HEK293 (cell line): ENCODE measurements at regions not wholly inside any gene's neighbourhood (a gene's known extent, or its start where the extent isn't known, plus 50 kb on each side); places are given as distances from the start of the nearest gene placed in this dataset.

Experiments used
- CTCF ChIA-PET: fragments of 350-600 bp; formaldehyde crosslinking; extraction: SDS; loops from one replicate; lab custom pipeline; 2021; ENCODE audit warnings: antibody characterized with exemption; lab: Yijun Ruan, JAX
- POLR2A ChIA-PET: fragments of 300-600 bp; formaldehyde crosslinking; extraction: SDS; loops from one replicate; lab custom pipeline; 2020; ENCODE audit warnings: antibody characterized with exemption, inconsistent platforms; lab: Yijun Ruan, JAX
- H3K27ac ChIP-seq: fragments of 200-500 bp; sonication (Bioruptor generic); 2 replicates; pipeline ENCODE4 v1.5.1; 2014; ENCODE audit warnings: low read depth, low read length, control low read depth, inconsistent platforms; ENCODE audit errors: extremely low read depth
- H3K36me3 ChIP-seq, 2 experiments: fragments of 200-500 bp in 1 of 2; sonication (Bioruptor generic) in 1 of 2; 1 replicate in 1 of 2; 2 replicates in 1 of 2; pipeline ENCODE4 v1.5.1; 2014 to 2017; ENCODE audit warnings: inconsistent platforms in 2 of 2, low read length in 2 of 2; ENCODE audit not compliant: control insufficient read depth in 2 of 2, insufficient read depth in 1 of 2
- H3K4me1 ChIP-seq: fragments of 200-500 bp; sonication (Bioruptor generic); 2 replicates; pipeline ENCODE4 v1.5.1; 2014; ENCODE audit warnings: mild to moderate bottlenecking, low read length, inconsistent platforms; ENCODE audit not compliant: control insufficient read depth, insufficient read depth
- H3K4me3 ChIP-seq: 2 replicates; pipeline ENCODE4 v1.5.1; 2011; ENCODE audit warnings: low read depth, mild to moderate bottlenecking, control low read depth, low read length, moderate library complexity
- H3K9me3 ChIP-seq: fragments of 200-500 bp; sonication (Bioruptor generic); 2 replicates; pipeline ENCODE4 v1.5.1; 2014; ENCODE audit warnings: low read depth, low read length, inconsistent platforms; ENCODE audit not compliant: control insufficient read depth, insufficient read depth
- EGR2 ChIP-seq: fragments of 450-650 bp; formaldehyde crosslinking; IDR thresholded peaks from 2 replicates; pipeline ENCODE4 v1.5.1; 2016; ENCODE audit warnings: low read depth, missing biosample characterization, missing genetic modification characterization
- FEZF1 ChIP-seq: fragments of 450-650 bp; formaldehyde crosslinking; IDR thresholded peaks from 2 replicates; pipeline ENCODE4 v1.5.1; 2016; ENCODE audit warnings: missing biosample characterization, missing genetic modification characterization
- HOXC10 ChIP-seq: sonication (generic); formaldehyde crosslinking; IDR thresholded peaks from 2 replicates; pipeline ENCODE4 v1.8.1; 2023; ENCODE audit warnings: mild to moderate bottlenecking, missing genetic modification reagents
- RBAK ChIP-seq: fragments of 450-650 bp; formaldehyde crosslinking; IDR thresholded peaks from 2 replicates; pipeline ENCODE4 v1.5.1; 2016; ENCODE audit warnings: missing biosample characterization, missing genetic modification characterization
- REST ChIP-seq: fragments of 450-650 bp; formaldehyde crosslinking; IDR thresholded peaks from 2 replicates; pipeline ENCODE4 v1.5.1; 2016; ENCODE audit warnings: missing biosample characterization, missing genetic modification characterization
- SALL2 ChIP-seq: fragments of 450-650 bp; formaldehyde crosslinking; IDR thresholded peaks from 2 replicates; pipeline ENCODE4 v1.5.0; 2017; ENCODE audit warnings: missing biosample characterization, mild to moderate bottlenecking, missing genetic modification characterization, borderline replicate concordance
- SCRT1 ChIP-seq: fragments of 450-650 bp; formaldehyde crosslinking; IDR thresholded peaks from 2 replicates; pipeline ENCODE4 v1.5.1; 2016; ENCODE audit warnings: missing biosample characterization, missing genetic modification characterization, borderline replicate concordance
- ZNF146 ChIP-seq: fragments of 450-650 bp; formaldehyde crosslinking; IDR thresholded peaks from 2 replicates; pipeline ENCODE4 v1.5.1; 2016; ENCODE audit warnings: missing biosample characterization, missing genetic modification characterization
- ZNF19 ChIP-seq: fragments of 450-650 bp; formaldehyde crosslinking; IDR thresholded peaks from 2 replicates; pipeline ENCODE4; 2016; ENCODE audit warnings: missing biosample characterization, missing genetic modification characterization, low read depth
- ZNF324 ChIP-seq: fragments of 450-650 bp; formaldehyde crosslinking; IDR thresholded peaks from 2 replicates; pipeline ENCODE4 v1.5.1; 2016; ENCODE audit warnings: missing biosample characterization, missing genetic modification characterization
- ZNF354C ChIP-seq: fragments of 450-650 bp; formaldehyde crosslinking; IDR thresholded peaks from 2 replicates; pipeline ENCODE4 v1.5.1; 2016; ENCODE audit warnings: missing biosample characterization, missing genetic modification characterization, low read depth, borderline replicate concordance
- ZNF76 ChIP-seq: fragments of 450-650 bp; formaldehyde crosslinking; IDR thresholded peaks from 2 replicates; pipeline ENCODE4; 2016; ENCODE audit warnings: low read depth, missing biosample characterization, missing genetic modification characterization, borderline replicate concordance
- ZNF768 ChIP-seq: fragments of 450-650 bp; formaldehyde crosslinking; IDR thresholded peaks from 2 replicates; pipeline ENCODE4 v1.5.1; 2018; ENCODE audit warnings: missing biosample characterization, mild to moderate bottlenecking, missing genetic modification characterization
- ZSCAN30 ChIP-seq: fragments of 450-650 bp; IDR thresholded peaks from 2 replicates; pipeline ENCODE4 v1.5.1; 2018; ENCODE audit warnings: missing biosample characterization, mild to moderate bottlenecking, missing genetic modification characterization, moderate library complexity
- TF ChIP-seq, protein P1 (sequence below): fragments of 450-650 bp; formaldehyde crosslinking; IDR thresholded peaks from 2 replicates; pipeline ENCODE4 v1.5.1; 2017; ENCODE audit warnings: missing biosample characterization, missing genetic modification characterization

- no peak for TF ChIP-seq RBAK (tag by site-specific recombination)
- no peak for TF ChIP-seq SALL2
- no peak for TF ChIP-seq ZNF324 (tag by site-specific recombination)
- no peak for TF ChIP-seq EGR2 (tag by site-specific recombination)
- no peak for TF ChIP-seq SCRT1 (tag by site-specific recombination)
- no peak for TF ChIP-seq ZNF354C (tag by site-specific recombination)
Measured at GRCh38 chr16:65641049-65641761, 519.3 kb upstream of the CDH11 start (continued).

- Histone ChIP-seq H3K4me1 (no peaks in the 10 kb centered on the region), H3K36me3 (no peaks in the 10 kb centered on the region), H3K9me3 (no peaks in the 10 kb centered on the region), H3K27ac (no peak overlapping the region), H3K4me3 (no peak overlapping the region)
- POLR2A ChIA-PET, result no interaction called here
- no peak for TF ChIP-seq FEZF1
- TF ChIP-seq ZNF768 (tag by site-specific recombination), result no peak
- CTCF ChIA-PET, result no interaction called here
Measured at GRCh38 chr16:65634833-65635232, 513.0 kb upstream of the CDH11 start.

DNA sequence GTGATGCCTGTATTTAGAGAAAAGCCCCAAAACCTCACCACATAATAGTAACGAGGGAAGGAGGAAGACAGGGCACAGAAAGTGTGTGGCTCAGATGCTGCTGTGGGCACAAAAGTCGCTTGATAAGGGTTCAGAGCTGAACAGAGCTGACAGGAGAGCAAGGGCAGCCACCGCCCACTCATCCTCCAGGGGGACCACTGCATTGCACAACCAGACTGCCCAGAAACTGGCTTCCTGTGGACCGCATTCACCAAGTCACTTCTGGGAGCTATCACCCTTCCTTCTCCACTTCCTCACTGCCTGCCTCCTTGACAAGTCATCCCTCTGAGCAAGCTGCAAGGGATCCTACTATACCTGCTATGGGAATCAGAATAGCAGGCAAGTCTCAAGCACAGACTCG lies 512.4 kb upstream of the CDH11 start:
- ChIA-PET POLR2A (no interaction called here), CTCF (no interaction called here)
- H3K4me3 ChIP-seq, result no peak overlapping the region
- TF ChIP-seq ZNF19 (tag by site-specific recombination) (no peak), REST (tag by site-specific recombination) (no peak), ZSCAN30 (tag by site-specific recombination) (no peak), HOXC10 (CRISPR knock-in tag) (no peak), ZNF76 (tag by site-specific recombination) (no peak), ZNF146 (tag by site-specific recombination) (no peak)
- TF ChIP-seq, protein P1, sequence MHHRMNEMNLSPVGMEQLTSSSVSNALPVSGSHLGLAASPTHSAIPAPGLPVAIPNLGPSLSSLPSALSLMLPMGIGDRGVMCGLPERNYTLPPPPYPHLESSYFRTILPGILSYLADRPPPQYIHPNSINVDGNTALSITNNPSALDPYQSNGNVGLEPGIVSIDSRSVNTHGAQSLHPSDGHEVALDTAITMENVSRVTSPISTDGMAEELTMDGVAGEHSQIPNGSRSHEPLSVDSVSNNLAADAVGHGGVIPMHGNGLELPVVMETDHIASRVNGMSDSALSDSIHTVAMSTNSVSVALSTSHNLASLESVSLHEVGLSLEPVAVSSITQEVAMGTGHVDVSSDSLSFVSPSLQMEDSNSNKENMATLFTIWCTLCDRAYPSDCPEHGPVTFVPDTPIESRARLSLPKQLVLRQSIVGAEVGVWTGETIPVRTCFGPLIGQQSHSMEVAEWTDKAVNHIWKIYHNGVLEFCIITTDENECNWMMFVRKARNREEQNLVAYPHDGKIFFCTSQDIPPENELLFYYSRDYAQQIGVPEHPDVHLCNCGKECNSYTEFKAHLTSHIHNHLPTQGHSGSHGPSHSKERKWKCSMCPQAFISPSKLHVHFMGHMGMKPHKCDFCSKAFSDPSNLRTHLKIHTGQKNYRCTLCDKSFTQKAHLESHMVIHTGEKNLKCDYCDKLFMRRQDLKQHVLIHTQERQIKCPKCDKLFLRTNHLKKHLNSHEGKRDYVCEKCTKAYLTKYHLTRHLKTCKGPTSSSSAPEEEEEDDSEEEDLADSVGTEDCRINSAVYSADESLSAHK, result no peak
- H3K4me1 ChIP-seq, result no peaks in the 10 kb centered on the region
- no peak overlapping the region for H3K27ac ChIP-seq
- no peaks in the 10 kb centered on the region for H3K36me3 ChIP-seq
- no peaks in the 10 kb centered on the region for H3K9me3 ChIP-seq
